ENCODE measurements at regions not wholly inside any gene's neighbourhood (a gene's known extent, or its start where the extent isn't known, plus 50 kb on each side); places are given as distances from the start of the nearest gene placed in this dataset.

DNA sequence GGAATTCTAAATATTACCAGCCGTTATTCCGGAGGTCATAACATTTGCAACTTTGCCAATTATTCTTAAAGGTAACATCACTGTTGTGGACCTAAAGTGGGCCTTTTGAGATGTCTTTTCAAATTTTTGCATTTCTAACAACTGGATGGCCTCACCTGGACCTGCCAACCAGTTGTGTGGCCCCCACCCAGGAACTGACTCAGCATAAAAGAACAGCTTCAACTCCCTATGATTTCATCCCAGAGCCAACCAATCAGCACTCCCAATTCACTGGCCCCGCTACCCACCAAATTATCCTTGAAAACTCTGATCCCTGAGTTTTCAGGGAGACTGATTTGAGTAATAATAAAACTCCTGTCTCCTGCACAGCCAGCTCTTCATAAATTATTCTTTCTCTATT is 489.7 kb upstream of the LMCD1 start:
- TF ChIP-seq CTCF (IDR thresholded peaks at IDR 0.05) (no peak), POLR2A (IDR thresholded peaks at IDR 0.05) (no peak)

All from heart left ventricle (tissue), 13 donors.